ENCODE measurements at regions not wholly inside any gene's neighbourhood (a gene's known extent, or its start where the extent isn't known, plus 50 kb on each side); places are given as distances from the start of the nearest gene placed in this dataset.

- no peak for DNase-seq (ENCODE audit: low read depth, low spot score)
Observed at GRCh38 chr17:77307479-77308198, 166.9 kb downstream of the SEC14L1 start.

GRCh38 chr17:77308861-77309726 lies 168.3 kb downstream of the SEC14L1 start:
- no peak for DNase-seq (ENCODE audit: low read depth, low spot score)

GRCh38 chr17:77310336-77310735 lies 169.6 kb downstream of the SEC14L1 start:
- no peak for DNase-seq (ENCODE audit: low read depth, low spot score)

- no peak for DNase-seq (ENCODE audit: low read depth, low spot score)
Observed at GRCh38 chr17:77311371-77311981, 170.7 kb downstream of the SEC14L1 start.

- no peak for DNase-seq (ENCODE audit: low read depth, low spot score)
Observed at GRCh38 chr17:77312061-77312701, 171.4 kb downstream of the SEC14L1 start.

GRCh38 chr17:77312786-77313599 lies 172.2 kb downstream of the SEC14L1 start:
- no peak for DNase-seq (ENCODE audit: low read depth, low spot score)

- no peak for DNase-seq (ENCODE audit: low read depth, low spot score)
Observed at GRCh38 chr17:77313831-77314230, 173.1 kb downstream of the SEC14L1 start.

- DNase-seq (ENCODE audit: low read depth, low spot score) = no peak
Observed at GRCh38 chr17:77314601-77315000, 173.8 kb downstream of the SEC14L1 start.

- DNase-seq (ENCODE audit: low read depth, low spot score) = no peak
Observed at GRCh38 chr17:77315010-77315409, 174.2 kb downstream of the SEC14L1 start.

GRCh38 chr17:77315551-77316190 lies 174.9 kb downstream of the SEC14L1 start:
- no peak for DNase-seq (ENCODE audit: low read depth, low spot score)

GRCh38 chr17:77316191-77316641 lies 175.4 kb downstream of the SEC14L1 start:
- DNase-seq (ENCODE audit: low read depth, low spot score) = no peak

GRCh38 chr17:77316651-77317050 lies 175.9 kb downstream of the SEC14L1 start:
- no peak for DNase-seq (ENCODE audit: low read depth, low spot score)

- DNase-seq (ENCODE audit: low read depth, low spot score) = no peak
Observed at GRCh38 chr17:77317091-77317750, 176.5 kb downstream of the SEC14L1 start.

- DNase-seq (ENCODE audit: low read depth, low spot score) = no peak
Observed at GRCh38 chr17:77318021-77318420, 177.3 kb downstream of the SEC14L1 start.

- DNase-seq (ENCODE audit: low read depth, low spot score) = no peak
Observed at GRCh38 chr17:77318491-77319210, 177.9 kb downstream of the SEC14L1 start.

- no peak for DNase-seq (ENCODE audit: low read depth, low spot score)
Observed at GRCh38 chr17:77319211-77320043, 178.7 kb downstream of the SEC14L1 start.

- DNase-seq (ENCODE audit: low read depth, low spot score) = no peak
Observed at GRCh38 chr17:77320044-77320440, 179.3 kb downstream of the SEC14L1 start.

- no peak for DNase-seq (ENCODE audit: low read depth, low spot score)
Observed at GRCh38 chr17:77320485-77321256, 179.9 kb downstream of the SEC14L1 start.
